Stimulated activated CD4-positive, alpha-beta T cell treated with anti-CD3 and anti-CD28 coated beads, Interleukin-15, amount 100 ng/mL, for 48 hours (primary cell): ENCODE measurements at regions not wholly inside any gene's neighbourhood (a gene's known extent, or its start where the extent isn't known, plus 50 kb on each side); places are given as distances from the start of the nearest gene placed in this dataset.
"Not testable (repeated sequence)": the region's sequence is repeated elsewhere in the genome, so short reads cannot be mapped to it uniquely, and the experiment has no call there.

ENCODE experiments used
- DNase-seq, 2 donors: peaks; one replicate each; pipeline ENCODE4 v3.0.0-alpha.2; 2020; ENCODE audit warnings: low read depth in 2 of 2

GRCh38 chr13:50228527-50228926 is 213.3 kb downstream of the KCNRG start:
- DNase-seq: no peak

GRCh38 chr13:50229960-50230661 is 214.9 kb downstream of the KCNRG start:
- DNase-seq: no peak

- no peak for DNase-seq
Measured at GRCh38 chr13:50230662-50230978, 215.4 kb downstream of the KCNRG start.

GRCh38 chr13:50233574-50233973 is 218.3 kb downstream of the KCNRG start:
- DNase-seq: not testable (repeated sequence)

- DNase-seq: no peak
Measured at GRCh38 chr13:50235604-50236342, 220.5 kb downstream of the KCNRG start.

- DNase-seq: no peak
Measured at GRCh38 chr13:50236898-50237318, 221.7 kb downstream of the KCNRG start.

- no peak for DNase-seq
Measured at GRCh38 chr13:50238922-50239321, 223.7 kb downstream of the KCNRG start.

- no peak for DNase-seq
Measured at GRCh38 chr13:50241479-50241878, 226.2 kb downstream of the KCNRG start.

- no peak for DNase-seq
Measured at GRCh38 chr13:50243931-50244330, 228.7 kb downstream of the KCNRG start.

- DNase-seq: no peak
Measured at GRCh38 chr13:50244355-50244712, 229.1 kb downstream of the KCNRG start.

GRCh38 chr13:50244713-50245574 is 229.7 kb downstream of the KCNRG start:
- DNase-seq: peak; percentile 44 to 48

- no peak for DNase-seq
Measured at GRCh38 chr13:50247223-50247622, 232.0 kb downstream of the KCNRG start.

GRCh38 chr13:50248516-50249143 is 233.4 kb downstream of the KCNRG start:
- no peak for DNase-seq

- DNase-seq: no peak
Measured at GRCh38 chr13:50249144-50249521, 233.9 kb downstream of the KCNRG start.

- no peak for DNase-seq
Measured at GRCh38 chr13:50250401-50250800, 235.2 kb downstream of the KCNRG start.

GRCh38 chr13:50255639-50256038 is 240.4 kb downstream of the KCNRG start:
- no peak for DNase-seq

- not testable (repeated sequence) for DNase-seq
Measured at GRCh38 chr13:50256536-50257321, 241.5 kb downstream of the KCNRG start.

GRCh38 chr13:50257646-50258045 is 242.4 kb downstream of the KCNRG start:
- DNase-seq: no peak

GRCh38 chr13:50261130-50261901 is 246.1 kb downstream of the KCNRG start:
- DNase-seq: no peak

GRCh38 chr13:50267066-50267465 is 251.8 kb downstream of the KCNRG start:
- DNase-seq: no peak

- DNase-seq: no peak
Measured at GRCh38 chr13:50267917-50268316, 252.7 kb downstream of the KCNRG start.
